GM21529 (cell line): ENCODE measurements at regions not wholly inside any gene's neighbourhood (a gene's known extent, or its start where the extent isn't known, plus 50 kb on each side); places are given as distances from the start of the nearest gene placed in this dataset.

ENCODE experiments used
- ATAC-seq: cut with Tn5 transposase; IDR thresholded peaks from one replicate; pipeline ENCODE4 v1.9.1; 2021; ENCODE audit not compliant: unreplicated experiment

DNA sequence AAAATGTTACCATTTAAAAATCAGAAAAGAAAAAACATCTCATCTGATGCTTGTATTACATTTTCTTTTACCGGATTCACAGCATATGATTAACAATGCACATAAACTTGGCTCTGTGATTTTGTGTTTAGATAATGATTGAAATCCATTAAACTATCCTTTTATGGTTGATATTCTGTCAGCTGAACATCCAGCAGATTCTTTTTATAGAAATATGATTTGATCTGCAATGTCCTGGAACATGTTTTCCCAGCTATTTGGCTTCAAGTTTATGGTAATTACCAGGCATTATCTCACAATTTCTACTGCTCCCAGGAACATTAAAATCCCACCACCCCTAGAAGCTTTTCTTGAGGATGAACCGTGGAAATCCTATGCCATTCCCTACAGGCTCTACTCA, 205.7 kb upstream of the TET2 start:
- no peak for ATAC-seq

DNA sequence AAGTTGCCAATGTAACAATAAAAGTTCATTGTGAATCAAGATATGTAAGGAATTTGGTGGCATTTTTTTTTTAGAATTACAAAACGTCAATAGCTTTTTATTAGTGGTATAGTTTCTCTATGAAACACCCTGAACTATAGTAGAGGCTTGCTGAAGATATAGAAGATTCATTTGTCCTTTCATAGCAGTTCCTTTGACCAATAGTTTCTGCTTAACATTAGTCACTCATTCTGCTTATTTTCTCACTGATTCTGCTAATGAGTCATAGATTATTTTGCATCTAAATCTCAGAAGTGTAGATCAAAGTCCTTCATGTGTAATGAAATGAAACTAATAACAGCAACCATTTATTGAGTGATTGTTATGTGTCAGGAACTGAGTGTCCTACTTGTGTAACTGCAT, 205.0 kb upstream of the TET2 start:
- peak; percentile 51 for ATAC-seq

DNA sequence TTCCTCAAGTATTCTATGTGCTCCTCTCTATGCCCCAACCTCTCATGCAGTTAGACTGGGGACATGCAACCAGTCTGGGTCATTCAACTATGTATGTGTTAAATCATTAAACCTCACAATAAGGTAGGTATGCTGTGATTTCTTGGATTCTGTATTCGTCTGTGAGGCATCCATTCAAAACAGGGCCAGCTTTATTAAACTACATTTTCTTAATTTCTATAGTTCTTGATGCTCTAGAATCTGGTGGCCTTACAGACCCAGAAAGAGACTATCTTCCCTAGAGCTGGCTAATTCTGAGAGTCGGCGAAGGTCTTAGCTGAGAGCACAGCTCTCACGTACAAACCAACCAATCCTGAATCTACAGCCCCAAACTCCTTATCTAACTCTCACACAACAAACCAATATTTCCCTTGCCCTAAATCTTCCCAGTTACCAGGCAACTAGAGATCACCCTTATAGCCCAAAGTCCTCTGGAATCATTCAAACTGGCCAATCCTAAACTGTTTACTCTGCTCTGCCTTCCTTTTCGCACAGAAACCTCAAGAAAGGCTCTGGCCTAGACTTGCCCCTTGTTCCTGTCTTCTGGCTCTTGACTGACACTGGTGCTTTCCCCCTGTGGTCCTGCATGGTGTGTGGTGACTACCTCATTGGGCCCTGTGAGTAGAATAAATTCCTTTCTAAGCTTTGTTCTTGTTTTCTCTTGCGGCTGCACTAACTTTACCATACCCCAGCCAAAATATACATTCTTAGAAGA, 203.5 kb upstream of the TET2 start:
- no peak for ATAC-seq

DNA sequence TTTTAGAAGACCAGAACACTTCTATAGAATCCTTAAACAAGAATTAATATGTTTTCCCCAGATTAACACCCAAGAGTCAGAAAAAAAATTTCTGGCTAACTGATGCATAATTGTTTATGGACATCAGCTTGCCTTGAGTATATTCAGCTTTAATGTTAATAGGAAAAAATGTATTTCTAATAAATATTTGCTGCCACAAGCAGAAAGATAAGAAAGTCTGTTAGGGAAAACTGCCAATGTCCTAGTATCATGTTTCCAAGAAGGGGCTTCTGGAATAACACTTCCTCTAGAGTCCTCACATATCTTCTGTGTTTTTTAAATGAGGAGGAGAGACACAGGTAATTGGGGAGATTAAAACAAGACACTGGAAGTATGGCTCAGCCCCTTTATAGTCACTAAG, 202.1 kb upstream of the TET2 start:
- ATAC-seq, result no peak

DNA sequence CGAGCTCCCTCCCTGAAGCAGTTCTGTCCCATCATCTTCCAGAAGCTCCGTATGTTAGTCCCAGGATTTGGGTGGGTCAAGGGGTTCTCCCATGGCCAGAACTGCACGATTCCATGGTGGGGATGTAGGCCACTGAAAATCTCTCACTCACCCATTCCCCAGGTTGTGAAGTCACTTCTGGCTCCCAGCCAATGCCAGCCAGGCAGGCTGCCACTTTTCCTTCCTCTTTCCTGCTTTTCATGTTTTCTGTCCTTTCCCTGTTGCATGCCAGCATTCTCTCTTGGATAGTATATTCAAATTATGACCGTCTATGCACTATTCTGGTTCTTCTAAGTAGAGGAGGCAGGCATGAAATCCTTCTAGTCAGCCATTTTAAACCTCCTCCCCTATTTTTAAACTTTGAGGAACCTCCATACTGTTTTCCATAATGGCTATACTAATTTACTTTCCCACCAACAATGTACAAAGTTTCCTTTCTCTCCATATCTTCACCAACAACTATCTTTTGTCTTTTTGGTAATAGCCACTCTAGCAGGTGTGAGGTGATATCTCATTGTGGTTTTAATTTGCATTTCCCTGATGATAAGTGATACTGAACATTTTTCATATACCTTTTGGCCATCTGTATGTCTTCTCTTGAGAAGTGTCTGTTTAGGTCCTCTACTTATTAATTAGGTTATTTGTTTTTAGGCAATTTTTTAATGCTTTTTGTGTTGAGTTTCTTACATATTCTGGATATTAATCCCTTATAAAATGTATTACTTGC, 182.1 kb upstream of the TET2 start:
- ATAC-seq, result peak; percentile 34

DNA sequence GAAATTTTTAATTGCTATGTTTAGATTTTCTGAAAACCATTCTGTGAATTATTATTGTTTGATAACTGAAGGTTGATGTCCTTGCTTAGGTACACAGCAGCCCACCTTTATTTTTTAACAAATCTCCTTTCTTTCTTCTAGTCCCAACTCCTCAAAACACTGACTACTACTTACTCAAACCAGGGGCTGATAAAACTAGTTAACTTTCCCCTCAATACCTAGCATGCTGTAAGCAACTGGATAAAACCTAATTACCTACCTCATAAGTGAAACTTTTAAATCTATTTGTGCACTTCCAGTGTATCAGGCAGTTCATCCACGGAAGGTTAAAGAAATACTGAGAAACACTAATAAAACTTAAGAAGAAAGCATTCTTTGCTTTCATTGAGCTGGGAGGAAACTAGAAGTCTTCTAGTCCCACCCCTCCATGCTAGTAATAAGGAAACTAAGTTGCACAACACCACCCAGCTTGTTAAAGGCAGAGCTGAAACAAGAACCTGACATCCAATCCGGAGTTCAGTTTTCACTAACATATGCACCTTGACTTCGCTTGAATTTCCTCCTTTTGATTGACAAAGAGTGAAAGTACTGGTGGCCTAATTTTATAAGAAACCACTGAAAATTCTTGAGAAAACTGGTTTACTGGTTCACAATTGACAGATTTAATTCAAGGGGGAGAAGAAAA, 180.2 kb upstream of the TET2 start:
- ATAC-seq, result peak; percentile 94

DNA sequence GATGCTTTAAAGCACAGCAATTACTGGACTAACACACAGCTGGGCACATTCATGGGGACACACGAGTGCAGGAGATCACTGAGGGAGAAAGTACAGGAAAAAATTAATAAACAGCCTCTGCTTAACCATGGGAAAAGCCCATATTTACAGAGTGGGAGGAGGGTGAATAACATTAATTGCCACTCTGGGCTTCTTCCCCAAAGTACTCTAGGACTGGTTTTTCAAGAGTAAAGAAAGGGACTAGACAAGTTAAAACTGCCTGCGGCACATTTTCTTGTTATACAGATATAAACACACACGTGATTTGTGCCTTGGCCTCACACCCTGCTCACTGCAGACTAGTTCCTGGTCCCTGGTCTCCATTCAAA, 179.7 kb upstream of the TET2 start:
- peak; percentile 21 for ATAC-seq

DNA sequence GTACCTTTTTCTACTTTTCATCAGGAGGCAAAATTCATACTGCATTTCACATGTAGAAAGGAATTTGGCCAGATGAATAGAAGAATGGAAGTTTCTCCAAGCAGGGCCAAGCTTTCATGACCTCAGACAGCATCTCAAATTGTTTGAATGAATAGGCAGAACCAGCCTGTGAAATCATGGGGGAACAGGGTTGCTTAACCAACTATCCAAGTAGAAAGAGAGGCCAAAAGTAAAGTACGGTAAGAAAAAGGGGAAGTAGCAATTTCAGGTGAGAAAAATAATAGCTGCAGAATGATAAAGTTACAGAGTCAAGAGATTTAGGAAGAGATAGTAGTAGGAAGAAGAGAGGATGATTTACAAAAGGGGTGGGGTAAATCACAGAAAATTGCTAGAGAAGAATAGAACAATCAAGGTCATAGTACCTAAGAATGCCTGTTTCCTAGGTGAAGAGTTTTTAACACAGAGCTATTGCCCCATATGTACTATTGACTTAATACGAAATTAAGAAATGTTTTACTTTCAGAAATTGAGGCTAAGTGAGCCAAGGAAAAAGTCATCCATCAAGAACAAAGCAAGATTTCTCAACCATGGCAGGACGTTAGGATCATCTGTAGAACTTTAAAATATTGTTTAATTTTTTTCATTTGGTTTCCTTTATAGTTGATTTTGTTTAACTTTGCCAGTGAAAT, 177.1 kb upstream of the TET2 start:
- no peak for ATAC-seq

DNA sequence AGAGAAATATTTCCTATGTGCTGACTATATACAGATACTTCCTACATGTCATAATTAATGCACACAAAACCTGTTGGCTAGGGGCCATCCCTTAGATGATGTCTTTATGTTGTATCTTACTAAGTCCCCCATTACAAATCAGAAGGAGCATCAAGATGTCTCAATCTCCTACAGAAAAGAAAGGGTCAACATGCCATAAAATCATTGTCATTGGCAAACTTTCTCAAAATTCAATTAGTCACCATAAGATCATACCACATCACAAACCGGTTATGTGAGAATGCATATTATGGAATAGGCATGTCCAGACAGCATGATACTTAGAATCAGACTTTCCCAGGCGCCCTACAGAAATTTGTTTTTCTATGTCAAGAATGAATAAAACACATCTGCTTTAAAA, 175.2 kb upstream of the TET2 start:
- no peak for ATAC-seq

DNA sequence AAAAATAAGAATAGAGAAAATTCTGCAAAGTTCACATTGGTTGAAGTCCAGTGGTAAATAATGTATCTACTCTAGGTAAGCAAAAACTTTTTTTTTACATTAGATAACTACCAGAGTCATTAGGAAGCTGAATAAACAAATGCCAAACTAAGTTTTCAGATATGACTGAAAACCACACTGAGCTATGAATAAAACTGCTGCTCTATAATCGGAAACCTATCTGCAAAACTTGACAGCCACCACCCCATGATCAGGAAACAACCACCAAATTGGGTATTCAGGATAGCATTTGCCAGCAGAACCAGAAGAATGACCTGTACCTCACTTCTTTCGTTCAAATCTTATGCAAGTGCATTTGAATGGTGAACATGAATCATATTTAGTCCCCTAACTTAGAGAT, 173.0 kb upstream of the TET2 start:
- ATAC-seq, result no peak

DNA sequence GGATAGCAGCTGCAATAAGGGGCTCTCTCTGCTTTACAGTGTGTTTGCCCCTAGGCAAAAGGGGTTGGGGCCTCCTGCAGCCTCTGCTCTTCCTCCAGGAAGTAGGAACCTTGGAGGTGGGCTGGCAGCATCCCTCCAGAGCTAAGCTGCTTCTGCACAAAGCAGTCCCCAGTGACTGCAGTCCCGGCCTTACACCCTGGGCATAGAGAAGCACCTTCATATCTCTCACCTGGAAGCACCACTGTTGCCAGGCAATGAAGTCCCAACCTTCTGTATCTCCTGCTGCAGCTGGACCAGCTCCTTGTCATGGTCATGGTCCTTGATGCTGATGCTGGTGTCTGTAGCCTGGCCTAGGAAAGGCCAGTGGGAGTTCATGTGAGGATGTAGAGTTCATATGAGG, 171.1 kb upstream of the TET2 start:
- ATAC-seq, result no peak

DNA sequence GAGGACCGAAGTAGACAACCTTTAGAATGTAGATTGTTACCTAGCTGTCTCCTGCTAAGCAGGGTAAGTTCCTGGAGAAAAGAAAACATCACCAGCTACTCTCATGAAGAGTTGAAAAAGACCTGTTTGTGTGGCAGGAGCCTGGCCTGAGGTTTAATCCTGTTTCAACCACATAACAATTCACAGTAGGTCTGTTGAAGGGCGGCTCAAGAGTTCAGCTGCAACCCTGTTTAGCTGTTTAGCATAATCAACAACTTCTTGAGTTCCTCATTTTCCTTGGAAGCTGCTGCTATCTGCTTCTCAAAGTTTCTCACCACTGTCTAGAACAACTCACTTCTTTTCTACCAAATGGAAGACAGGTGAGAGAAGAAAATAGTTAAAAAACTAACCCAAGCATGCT, 170.4 kb upstream of the TET2 start:
- ATAC-seq, result no peak

DNA sequence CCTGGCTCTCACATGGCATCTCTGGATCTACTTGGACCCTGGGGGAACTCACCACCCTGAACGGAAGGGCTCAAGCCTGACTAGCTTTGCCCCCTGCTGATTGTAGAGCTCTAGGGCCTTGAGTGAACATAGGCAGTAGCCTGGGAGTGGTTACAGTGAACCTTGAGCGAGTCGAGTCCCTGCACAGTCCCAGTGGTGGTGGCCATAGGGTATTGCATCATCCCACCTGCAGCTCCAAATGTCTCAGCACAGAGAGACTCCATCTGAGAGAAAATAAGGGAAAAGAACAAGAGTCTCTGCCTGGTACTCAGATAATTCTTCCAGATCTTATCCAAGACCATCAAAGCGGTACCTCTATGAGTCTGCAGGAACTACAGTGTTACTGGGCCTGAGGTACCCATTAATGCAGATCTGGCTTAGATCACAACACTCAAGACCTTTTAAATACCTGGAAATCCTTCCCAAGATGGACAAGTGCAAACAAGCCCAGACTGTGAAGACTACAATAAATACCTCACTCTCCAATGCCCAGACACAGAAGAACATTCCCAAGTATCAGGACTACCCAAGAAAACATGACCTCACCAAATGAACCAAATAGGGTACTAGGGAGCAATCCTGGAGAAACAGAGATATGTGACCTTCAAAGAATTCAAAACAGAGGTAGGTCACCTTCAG, 167.5 kb upstream of the TET2 start:
- ATAC-seq, result no peak

DNA sequence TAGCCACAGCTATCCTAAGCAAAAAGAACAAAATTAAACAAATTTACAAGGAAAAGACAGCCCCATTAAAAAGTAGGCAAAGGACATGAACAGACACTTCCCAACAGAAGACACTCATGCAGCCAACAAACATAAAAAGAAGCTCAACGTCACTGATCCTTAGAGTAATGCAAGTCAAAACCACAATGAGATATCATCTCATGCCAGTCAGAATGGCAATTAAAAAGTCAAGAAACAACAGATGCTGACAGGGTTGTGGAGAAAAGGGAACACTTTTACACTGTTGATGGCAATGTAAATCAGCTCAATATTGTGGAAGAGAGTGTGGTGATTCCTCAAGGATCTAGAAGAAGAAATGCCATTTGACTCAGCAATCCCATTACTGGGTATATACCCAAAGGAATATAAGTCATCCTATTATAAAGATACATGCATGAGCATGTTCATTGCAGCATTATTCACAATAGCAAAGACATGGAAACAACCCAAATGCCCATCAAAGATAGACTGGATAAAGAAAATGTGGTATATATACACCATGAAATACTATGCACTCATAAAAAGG, 163.0 kb upstream of the TET2 start:
- no peak for ATAC-seq

DNA sequence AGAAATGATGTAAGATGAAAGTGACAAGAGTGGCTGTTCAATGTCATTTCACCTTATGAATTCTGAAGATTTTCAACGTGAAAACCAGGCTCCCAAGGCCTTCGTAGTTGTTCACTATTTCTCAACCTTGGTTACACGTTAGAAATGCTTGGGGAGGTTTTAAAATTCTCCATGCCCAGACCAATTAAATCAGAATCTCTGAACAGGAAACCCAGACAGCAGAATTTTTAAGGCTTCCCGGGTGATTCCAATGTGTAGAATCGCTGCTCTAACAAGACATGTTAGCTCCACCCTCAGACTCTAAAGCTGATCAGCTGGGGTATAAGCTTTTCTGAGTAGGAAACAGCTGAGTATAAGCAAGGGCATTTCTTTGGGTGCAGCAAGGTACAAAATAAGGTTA, 160.4 kb upstream of the TET2 start:
- no peak for ATAC-seq

DNA sequence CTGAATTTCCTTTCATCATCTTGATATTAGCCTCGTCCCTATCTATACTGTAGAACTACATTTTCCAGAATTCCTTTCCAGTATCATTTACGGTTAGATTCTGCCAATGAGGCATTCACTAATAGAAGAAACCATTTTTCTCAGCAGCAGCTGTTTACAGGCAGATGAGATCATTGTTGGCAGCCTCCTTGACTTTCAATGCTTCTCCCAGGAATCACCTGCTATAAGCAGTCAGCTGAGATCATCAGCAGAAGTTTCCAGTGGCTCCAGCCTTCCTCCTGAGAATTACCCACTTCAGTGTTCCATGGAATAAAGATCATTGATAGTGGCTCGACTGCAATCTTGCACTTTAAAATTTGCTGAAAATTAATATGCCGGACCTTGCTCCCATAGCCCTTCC, 157.3 kb upstream of the TET2 start:
- ATAC-seq, result no peak

DNA sequence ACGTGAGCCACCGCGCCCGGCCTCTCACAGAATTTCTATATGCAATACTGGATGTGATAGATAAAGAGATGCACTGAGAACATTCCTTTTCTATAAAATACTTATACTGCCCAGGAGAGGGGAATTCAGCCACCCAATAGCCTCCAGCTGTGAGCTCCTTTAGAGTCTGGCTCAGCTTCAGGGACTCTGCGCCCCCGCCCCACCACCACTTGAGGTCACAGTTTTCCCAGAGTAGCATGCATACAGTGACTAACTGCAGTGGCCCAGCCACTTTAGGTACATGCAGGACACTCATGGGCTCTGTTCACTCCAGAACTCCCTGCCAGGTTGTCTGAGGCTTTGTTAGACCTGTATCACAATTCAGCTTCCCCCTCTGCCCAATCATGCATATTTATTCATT, 144.4 kb upstream of the TET2 start:
- ATAC-seq, result no peak

DNA sequence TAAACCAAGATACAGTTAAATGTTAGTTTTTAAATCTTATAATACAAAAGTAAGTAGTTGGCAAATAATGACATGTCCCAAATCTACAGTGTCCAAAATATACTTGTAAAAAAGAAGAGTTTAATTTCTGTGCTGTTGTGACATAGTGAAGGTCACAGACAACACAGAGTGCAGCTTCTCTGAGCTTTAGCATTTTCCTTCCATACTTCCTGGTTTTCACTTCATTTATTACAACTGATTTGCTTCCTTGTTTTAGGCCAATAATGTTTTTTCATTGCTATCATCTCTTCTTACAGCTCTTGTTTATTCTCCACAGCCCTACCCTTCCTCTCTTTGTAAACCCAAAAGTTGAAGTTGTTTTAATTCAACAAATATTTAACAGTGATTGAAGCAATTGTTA, 132.4 kb upstream of the TET2 start:
- no peak for ATAC-seq

DNA sequence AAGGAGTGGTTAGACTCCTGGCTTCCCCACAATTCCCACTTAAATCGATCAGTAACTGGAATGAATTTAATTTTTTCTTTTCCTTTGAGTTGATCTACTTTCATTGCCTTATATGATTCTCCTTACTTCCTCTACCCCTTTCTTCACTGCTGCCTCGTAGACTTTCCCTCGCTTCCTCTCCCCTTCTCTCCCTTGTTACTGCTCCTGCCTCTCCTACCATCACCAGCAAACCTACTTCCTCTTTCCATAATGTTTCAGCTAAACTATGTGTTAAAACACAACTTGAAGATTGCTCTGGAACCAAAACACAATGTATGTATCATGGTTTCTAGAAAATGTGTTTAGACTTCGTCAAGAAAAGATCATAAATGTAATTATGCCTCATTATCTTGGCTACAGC, 132.0 kb upstream of the TET2 start:
- no peak for ATAC-seq

DNA sequence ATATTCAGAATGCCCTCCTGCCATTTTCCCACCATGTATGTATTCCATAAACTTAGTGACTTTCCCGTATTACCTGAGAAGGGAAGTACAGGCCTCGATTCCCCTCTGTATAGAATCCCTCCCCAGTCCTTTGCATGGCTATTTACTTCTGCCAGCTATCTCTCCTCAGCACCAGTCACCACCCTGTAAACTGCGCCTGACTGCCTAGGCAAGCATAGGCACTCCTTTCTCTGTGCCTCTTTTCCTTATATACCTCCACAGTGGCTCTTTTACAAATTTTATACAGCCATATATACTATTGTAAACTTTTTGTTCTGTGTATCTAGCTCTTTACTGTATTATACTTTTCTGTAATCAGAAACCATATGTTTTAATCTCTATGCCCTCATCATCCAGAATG, 130.9 kb upstream of the TET2 start:
- no peak for ATAC-seq
